ENCODE measurements at regions not wholly inside any gene's neighbourhood (a gene's known extent, or its start where the extent isn't known, plus 50 kb on each side); places are given as distances from the start of the nearest gene placed in this dataset.

- FAIRE-seq, result no peak
- H3K27me3 ChIP-seq (ENCODE audit: control insufficient read depth, insufficient read depth, low read length), result peaks cover 25% of the 10 kb centered on the region
Measured at GRCh38 chr5:88656221-88656950, 226.6 kb downstream of the MEF2C start.

GRCh38 chr5:88653471-88653870, 229.5 kb downstream of the MEF2C start:
- DNase-seq, result no peak
- H3K4me1 ChIP-seq (ENCODE audit: control insufficient read depth in 2 of 3, insufficient read depth in 2 of 3, low read depth in 1 of 3, low read length in 3 of 3), result no peaks in the 10 kb centered on the region
- intact Hi-C loops (cut with DNase I), result no loop called here
- no peak overlapping the region for H3K27ac ChIP-seq (ENCODE audit: low read depth in 2 of 2, low read length in 2 of 2)
- H3K27me3 ChIP-seq (ENCODE audit: control insufficient read depth, insufficient read depth, low read length), result peaks cover 10% of the 10 kb centered on the region
- TF ChIP-seq, protein P1, sequence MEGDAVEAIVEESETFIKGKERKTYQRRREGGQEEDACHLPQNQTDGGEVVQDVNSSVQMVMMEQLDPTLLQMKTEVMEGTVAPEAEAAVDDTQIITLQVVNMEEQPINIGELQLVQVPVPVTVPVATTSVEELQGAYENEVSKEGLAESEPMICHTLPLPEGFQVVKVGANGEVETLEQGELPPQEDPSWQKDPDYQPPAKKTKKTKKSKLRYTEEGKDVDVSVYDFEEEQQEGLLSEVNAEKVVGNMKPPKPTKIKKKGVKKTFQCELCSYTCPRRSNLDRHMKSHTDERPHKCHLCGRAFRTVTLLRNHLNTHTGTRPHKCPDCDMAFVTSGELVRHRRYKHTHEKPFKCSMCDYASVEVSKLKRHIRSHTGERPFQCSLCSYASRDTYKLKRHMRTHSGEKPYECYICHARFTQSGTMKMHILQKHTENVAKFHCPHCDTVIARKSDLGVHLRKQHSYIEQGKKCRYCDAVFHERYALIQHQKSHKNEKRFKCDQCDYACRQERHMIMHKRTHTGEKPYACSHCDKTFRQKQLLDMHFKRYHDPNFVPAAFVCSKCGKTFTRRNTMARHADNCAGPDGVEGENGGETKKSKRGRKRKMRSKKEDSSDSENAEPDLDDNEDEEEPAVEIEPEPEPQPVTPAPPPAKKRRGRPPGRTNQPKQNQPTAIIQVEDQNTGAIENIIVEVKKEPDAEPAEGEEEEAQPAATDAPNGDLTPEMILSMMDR (IDR thresholded peaks at IDR 0.05; ENCODE audit: borderline replicate concordance, extremely low read depth, insufficient read depth), result no peak
- no peak overlapping the region for H3K4me3 ChIP-seq (ENCODE audit: low read length in 3 of 3)
- H3K36me3 ChIP-seq (ENCODE audit: control insufficient read depth in 2 of 3, insufficient read depth in 3 of 3, low read length in 3 of 3), result no peaks in the 10 kb centered on the region
- FAIRE-seq, result no peak
- no peak overlapping the region for H3K9ac ChIP-seq (ENCODE audit: low read length in 3 of 3)
- H3K9me3 ChIP-seq (ENCODE audit: control insufficient read depth in 2 of 3, insufficient read depth in 1 of 3, low read length in 3 of 3), result no peaks in the 10 kb centered on the region

More at GRCh38 chr5:88656221-88656950, 226.6 kb downstream of the MEF2C start:
- TF ChIP-seq, protein P1 (IDR thresholded peaks at IDR 0.05; ENCODE audit: borderline replicate concordance, extremely low read depth, insufficient read depth), result no peak
- no peak for DNase-seq
- Histone ChIP-seq H3K9me3 (ENCODE audit: control insufficient read depth in 2 of 3, insufficient read depth in 1 of 3, low read length in 3 of 3) (no peaks in the 10 kb centered on the region), H3K4me3 (ENCODE audit: low read length in 3 of 3) (no peak overlapping the region), H3K27ac (ENCODE audit: low read depth in 2 of 2, low read length in 2 of 2) (no peak overlapping the region), H3K4me1 (ENCODE audit: control insufficient read depth in 2 of 3, insufficient read depth in 2 of 3, low read depth in 1 of 3, low read length in 3 of 3) (peaks cover 0 to 6% (median 0%) of the 10 kb centered on the region in 3 donors), H3K36me3 (ENCODE audit: control insufficient read depth in 2 of 3, insufficient read depth in 3 of 3, low read length in 3 of 3) (no peaks in the 10 kb centered on the region), H3K9ac (ENCODE audit: low read length in 3 of 3) (no peak overlapping the region)
- intact Hi-C loops (cut with DNase I), result no loop called here

GRCh38 chr5:88647901-88648300, 235.1 kb downstream of the MEF2C start:
- Histone ChIP-seq H3K27ac (ENCODE audit: low read depth in 2 of 2, low read length in 2 of 2) (no peak overlapping the region), H3K36me3 (ENCODE audit: control insufficient read depth in 2 of 3, insufficient read depth in 3 of 3, low read length in 3 of 3) (no peaks in the 10 kb centered on the region), H3K4me3 (ENCODE audit: low read length in 3 of 3) (no peak overlapping the region), H3K9ac (ENCODE audit: low read length in 3 of 3) (no peak overlapping the region), H3K27me3 (ENCODE audit: control insufficient read depth, insufficient read depth, low read length) (no peaks in the 10 kb centered on the region), H3K9me3 (ENCODE audit: control insufficient read depth in 2 of 3, insufficient read depth in 1 of 3, low read length in 3 of 3) (no peaks in the 10 kb centered on the region), H3K4me1 (ENCODE audit: control insufficient read depth in 2 of 3, insufficient read depth in 2 of 3, low read depth in 1 of 3, low read length in 3 of 3) (no peaks in the 10 kb centered on the region)
- TF ChIP-seq, protein P1 (IDR thresholded peaks at IDR 0.05; ENCODE audit: borderline replicate concordance, extremely low read depth, insufficient read depth), result no peak
- intact Hi-C loops (cut with DNase I), result no loop called here
- FAIRE-seq (no peak), DNase-seq (no peak)
